ENCODE measurements at regions not wholly inside any gene's neighbourhood (a gene's known extent, or its start where the extent isn't known, plus 50 kb on each side); places are given as distances from the start of the nearest gene placed in this dataset.

- H3K27ac ChIP-seq, result no peak overlapping the region
- no peak for TF ChIP-seq POLR2A (IDR thresholded peaks at IDR 0.05)
- no peak for TF ChIP-seq CTCF (IDR thresholded peaks at IDR 0.05)
- no peak overlapping the region for H3K4me3 ChIP-seq
- H3K4me1 ChIP-seq, result no peaks in the 10 kb centered on the region
- no peaks in the 10 kb centered on the region for H3K9me3 ChIP-seq
- WGBS, 2 donors, result 40 to 45% methylated on average over 4 of the region's 4 CpGs
- no peak for DNase-seq
- H3K27me3 ChIP-seq, result peaks cover 0 to 5% (median 0%) of the 10 kb centered on the region in 4 donors
- no peaks in the 10 kb centered on the region for H3K36me3 ChIP-seq
- intact Hi-C loops (cut with DNase I), result no loop called here
Measured at GRCh38 chr11:93075782-93076181, 106.3 kb downstream of the MTNR1B start.

GRCh38 chr11:93080146-93080759 is 110.8 kb downstream of the MTNR1B start:
- Histone ChIP-seq H3K9me3 (no peaks in the 10 kb centered on the region), H3K36me3 (no peaks in the 10 kb centered on the region), H3K4me3 (no peak overlapping the region), H3K4me1 (no peaks in the 10 kb centered on the region), H3K27ac (no peak overlapping the region), H3K27me3 (peaks cover 0 to 5% (median 0%) of the 10 kb centered on the region in 4 donors)
- intact Hi-C loops (cut with DNase I), result no loop called here
- DNase-seq, result no peak
- no peak for TF ChIP-seq POLR2A (IDR thresholded peaks at IDR 0.05)
- no peak for TF ChIP-seq CTCF (IDR thresholded peaks at IDR 0.05)
- 57 to 66% methylated on average over 6 of the region's 6 CpGs for WGBS, 2 donors

- H3K36me3 ChIP-seq, result no peaks in the 10 kb centered on the region
- intact Hi-C loops (cut with DNase I), result no loop called here
- no peaks in the 10 kb centered on the region for H3K4me1 ChIP-seq
- no peak overlapping the region for H3K4me3 ChIP-seq
- DNase-seq, result no peak
- H3K27ac ChIP-seq, result no peak overlapping the region
- 14 to 45% methylated on average over 1 of the region's 1 CpG for WGBS, 2 donors
- no peaks in the 10 kb centered on the region for H3K27me3 ChIP-seq
- TF ChIP-seq CTCF (IDR thresholded peaks at IDR 0.05), result no peak
- no peak for TF ChIP-seq POLR2A (IDR thresholded peaks at IDR 0.05)
- H3K9me3 ChIP-seq, result no peaks in the 10 kb centered on the region
Measured at GRCh38 chr11:93081694-93082093, 112.2 kb downstream of the MTNR1B start.

- no peaks in the 10 kb centered on the region for H3K4me1 ChIP-seq
- no peak overlapping the region for H3K4me3 ChIP-seq
- H3K36me3 ChIP-seq, result no peaks in the 10 kb centered on the region
- no peaks in the 10 kb centered on the region for H3K27me3 ChIP-seq
- WGBS, 2 donors, result 59 to 73% methylated on average over 6 of the region's 6 CpGs
- intact Hi-C loops (cut with DNase I), result no loop called here
- TF ChIP-seq POLR2A (IDR thresholded peaks at IDR 0.05), result no peak
- no peak for TF ChIP-seq CTCF (IDR thresholded peaks at IDR 0.05)
- no peak for DNase-seq
- H3K9me3 ChIP-seq, result no peaks in the 10 kb centered on the region
- H3K27ac ChIP-seq, result no peak overlapping the region
Measured at GRCh38 chr11:93082900-93083299, 113.4 kb downstream of the MTNR1B start.

- 66 to 76% methylated on average over 2 of the region's 2 CpGs for WGBS, 2 donors
- Histone ChIP-seq H3K27me3 (no peaks in the 10 kb centered on the region), H3K4me1 (no peaks in the 10 kb centered on the region), H3K4me3 (no peak overlapping the region), H3K9me3 (no peaks in the 10 kb centered on the region), H3K36me3 (no peaks in the 10 kb centered on the region), H3K27ac (no peak overlapping the region)
- intact Hi-C loops (cut with DNase I), result no loop called here
- DNase-seq, result no peak
- TF ChIP-seq POLR2A (IDR thresholded peaks at IDR 0.05) (no peak), CTCF (IDR thresholded peaks at IDR 0.05) (no peak)
Measured at GRCh38 chr11:93084727-93085505, 112.9 kb downstream of the SLC36A4 start.

Data from esophagus squamous epithelium (tissue), 5 donors.